ENCODE measurements at regions not wholly inside any gene's neighbourhood (a gene's known extent, or its start where the extent isn't known, plus 50 kb on each side); places are given as distances from the start of the nearest gene placed in this dataset.

- Histone ChIP-seq H3K27ac (no peak overlapping the region), H3K4me3 (no peak overlapping the region), H3K36me3 (no peaks in the 10 kb centered on the region), H3K9me3 (no peaks in the 10 kb centered on the region), H3K9ac (ENCODE audit: low read depth in 2 of 2, low read length in 2 of 2) (no peak overlapping the region), H3K27me3 (no peaks in the 10 kb centered on the region), H3K4me1 (no peaks in the 10 kb centered on the region)
- no peak for TF ChIP-seq CTCF (IDR thresholded peaks at IDR 0.05)
- DNase-seq = no peak
- intact Hi-C loops (cut with DNase I) = no loop called here
Observed at GRCh38 chr6:17047889-17048288, 54.0 kb upstream of the STMND1 start.

- H3K27ac ChIP-seq = peak overlapping the region; percentile 31
- H3K4me3 ChIP-seq = no peak overlapping the region
- DNase-seq = no peak
- H3K4me1 ChIP-seq = no peaks in the 10 kb centered on the region
- intact Hi-C loops (cut with DNase I) = no loop called here
- no peak overlapping the region for H3K9ac ChIP-seq (ENCODE audit: low read depth in 2 of 2, low read length in 2 of 2)
- TF ChIP-seq CTCF (IDR thresholded peaks at IDR 0.05) = no peak
- H3K9me3 ChIP-seq = no peaks in the 10 kb centered on the region
- H3K27me3 ChIP-seq = no peaks in the 10 kb centered on the region
- no peaks in the 10 kb centered on the region for H3K36me3 ChIP-seq
Observed at GRCh38 chr6:17045581-17046322, 56.1 kb upstream of the STMND1 start.

- no peak overlapping the region for H3K9ac ChIP-seq (ENCODE audit: low read depth in 2 of 2, low read length in 2 of 2)
- H3K4me1 ChIP-seq = no peaks in the 10 kb centered on the region
- no peak overlapping the region for H3K27ac ChIP-seq
- intact Hi-C loops (cut with DNase I) = no loop called here
- H3K4me3 ChIP-seq = no peak overlapping the region
- no peak for DNase-seq
- H3K36me3 ChIP-seq = no peaks in the 10 kb centered on the region
- no peak for TF ChIP-seq CTCF (IDR thresholded peaks at IDR 0.05)
- no peaks in the 10 kb centered on the region for H3K27me3 ChIP-seq
- H3K9me3 ChIP-seq = no peaks in the 10 kb centered on the region
Observed at GRCh38 chr6:17043148-17043522, 58.7 kb upstream of the STMND1 start.

- Histone ChIP-seq H3K4me1 (no peaks in the 10 kb centered on the region), H3K36me3 (no peaks in the 10 kb centered on the region), H3K27me3 (no peaks in the 10 kb centered on the region), H3K9ac (ENCODE audit: low read depth in 2 of 2, low read length in 2 of 2) (no peak overlapping the region), H3K9me3 (no peaks in the 10 kb centered on the region), H3K27ac (peak overlapping the region; percentile 42), H3K4me3 (no peak overlapping the region)
- intact Hi-C loops (cut with DNase I) = no loop called here
- no peak for TF ChIP-seq CTCF (IDR thresholded peaks at IDR 0.05)
- peak; percentile 78 for DNase-seq
Observed at GRCh38 chr6:17042422-17043147, 59.3 kb upstream of the STMND1 start.

DNA sequence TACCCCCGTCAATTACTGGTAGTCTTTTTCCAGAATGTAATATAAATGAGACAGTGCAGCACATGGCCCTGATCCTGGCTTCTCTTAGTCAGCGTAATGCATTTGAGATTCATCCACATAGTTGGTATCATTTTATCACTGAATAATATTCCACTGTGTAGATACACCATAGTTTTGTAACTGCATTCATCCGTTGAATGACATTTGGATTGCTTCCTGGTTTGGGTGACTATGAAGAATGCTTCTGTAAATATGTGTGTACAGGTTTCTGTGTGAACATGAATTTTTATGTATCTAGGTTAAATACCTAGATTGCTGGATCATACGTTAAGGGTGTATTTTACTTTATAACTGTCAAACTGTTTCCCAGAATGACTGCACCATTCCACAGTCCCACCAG is 62.6 kb upstream of the STMND1 start:
- intact Hi-C loops (cut with DNase I) = no loop called here

More for the DNA sequence above, 62.6 kb upstream of the STMND1 start:
- Histone ChIP-seq H3K36me3 (no peaks in the 10 kb centered on the region), H3K4me1 (no peaks in the 10 kb centered on the region), H3K27me3 (no peaks in the 10 kb centered on the region), H3K4me3 (no peak overlapping the region), H3K9me3 (no peaks in the 10 kb centered on the region), H3K9ac (ENCODE audit: low read depth in 2 of 2, low read length in 2 of 2) (no peak overlapping the region), H3K27ac (no peak overlapping the region)
- no peak for DNase-seq
- TF ChIP-seq CTCF (IDR thresholded peaks at IDR 0.05) = no peak
